ENCODE measurements at regions not wholly inside any gene's neighbourhood (a gene's known extent, or its start where the extent isn't known, plus 50 kb on each side); places are given as distances from the start of the nearest gene placed in this dataset.

GRCh38 chr2:204109681-204110080 is 173.1 kb downstream of the ICOS start:
- TF ChIP-seq CTCF (IDR thresholded peaks at IDR 0.05) (no peak), POLR2AphosphoS5 (IDR thresholded peaks at IDR 0.05) (no peak), POLR2A (IDR thresholded peaks at IDR 0.05) (no peak), EP300 (IDR thresholded peaks at IDR 0.05) (no peak)

Data from stomach (tissue), 4 donors.